Neural cell (in vitro differentiated cells): ENCODE measurements at regions not wholly inside any gene's neighbourhood (a gene's known extent, or its start where the extent isn't known, plus 50 kb on each side); places are given as distances from the start of the nearest gene placed in this dataset.
"Not testable (repeated sequence)": the region's sequence is repeated elsewhere in the genome, so short reads cannot be mapped to it uniquely, and the experiment has no call there.

Experiments
- H2AFZ ChIP-seq: fragments of 200-600, 300-800 bp; sonication (generic), shearing (Covaris generic); 2 replicates; pipeline ENCODE4 v1.6.0; 2014; ENCODE audit warnings: low read depth, mild to moderate bottlenecking, antibody characterized with exemption, low read length, moderate library complexity
- H3F3A ChIP-seq: fragments of 200-600 bp; shearing (Covaris generic); 2 replicates; pipeline ENCODE4 v1.6.1; 2016; ENCODE audit warnings: mild to moderate bottlenecking, moderate library complexity, mixed read lengths, antibody characterized with exemption, low read length; ENCODE audit not compliant: insufficient read depth, poor library complexity, severe bottlenecking
- H3K27ac ChIP-seq: fragments of 200-600, 300-800 bp; sonication (generic), shearing (Covaris generic); 2 replicates; pipeline ENCODE4 v1.5.1; 2014; ENCODE audit warnings: mild to moderate bottlenecking, low read length, moderate library complexity
- H3K27me3 ChIP-seq: fragments of 300-800, 200-600 bp; sonication (generic), shearing (Covaris generic); 2 replicates; pipeline ENCODE4 v1.6.0; 2014; ENCODE audit warnings: mild to moderate bottlenecking, low read depth, low read length, moderate library complexity; ENCODE audit not compliant: insufficient read depth
- H3K36me3 ChIP-seq: fragments of 300-800, 200-600 bp; sonication (generic), shearing (Covaris generic); 2 replicates; pipeline ENCODE4 v1.5.1; 2014; ENCODE audit warnings: mild to moderate bottlenecking, antibody characterized with exemption, low read length, moderate library complexity; ENCODE audit not compliant: insufficient read depth
- H3K4me2 ChIP-seq: fragments of 300-800, 200-600 bp; sonication (generic), shearing (Covaris generic); 2 replicates; pipeline ENCODE4 v1.6.0; 2014; ENCODE audit warnings: mild to moderate bottlenecking, low read length
- H3K4me3 ChIP-seq: fragments of 300-800, 200-600 bp; sonication (generic), shearing (Covaris generic); 2 replicates; pipeline ENCODE4 v1.5.1; 2014; ENCODE audit warnings: mild to moderate bottlenecking, low read length, moderate library complexity
- H3K79me2 ChIP-seq: fragments of 200-600 bp; shearing (Covaris generic); replicated peaks from 2 replicates; pipeline ENCODE4 v1.6.0; 2014; ENCODE audit warnings: mild to moderate bottlenecking, low read length, moderate library complexity; ENCODE audit not compliant: insufficient read depth
- H3K9ac ChIP-seq: fragments of 300-800, 200-600 bp; sonication (generic), shearing (Covaris generic); 2 replicates; pipeline ENCODE4 v1.6.1; 2016; ENCODE audit warnings: mild to moderate bottlenecking, low read length, mixed read lengths
- H3K9me2 ChIP-seq: fragments of 200-600 bp; shearing (Covaris generic); 2 replicates; pipeline ENCODE4 v1.6.1; 2016; ENCODE audit warnings: mild to moderate bottlenecking, low read length, mixed read lengths; ENCODE audit not compliant: insufficient read depth
- H3K9me3 ChIP-seq: fragments of 200-600, 300-800 bp; sonication (generic), shearing (Covaris generic); 2 replicates; pipeline ENCODE4 v1.6.1; 2016; ENCODE audit warnings: mild to moderate bottlenecking, mixed run types, low read length, moderate library complexity, mixed read lengths
- H4K20me1 ChIP-seq: fragments of 200-600 bp; shearing (Covaris generic); 2 replicates; pipeline ENCODE4 v1.6.1; 2016; ENCODE audit warnings: mild to moderate bottlenecking, mixed run types; ENCODE audit not compliant: insufficient read depth
- EP300 ChIP-seq: fragments of 450-650 bp; conservative IDR thresholded peaks from 2 replicates; pipeline ENCODE4 v1.6.1; 2014; ENCODE audit warnings: antibody characterized with exemption, mild to moderate bottlenecking, moderate library complexity; ENCODE audit not compliant: poor library complexity, severe bottlenecking
- EZH2 ChIP-seq: fragments of 200-600, 300-800 bp; shearing (Covaris generic), sonication (generic); IDR thresholded peaks from 2 replicates; pipeline ENCODE4 v1.6.1; 2014; ENCODE audit warnings: antibody characterized with exemption, low read length, borderline replicate concordance, mild to moderate bottlenecking; ENCODE audit not compliant: insufficient read depth, poor library complexity, severe bottlenecking
- MXI1 ChIP-seq: fragments of 450-650 bp; conservative IDR thresholded peaks from 2 replicates; pipeline ENCODE4 v1.6.1; 2014; ENCODE audit warnings: antibody characterized with exemption, mild to moderate bottlenecking; ENCODE audit not compliant: poor library complexity, severe bottlenecking
- POLR2AphosphoS5 ChIP-seq: IDR thresholded peaks from 2 replicates; pipeline ENCODE4 v1.6.1; 2012
- RAD21 ChIP-seq: fragments of 450-650 bp; conservative IDR thresholded peaks from 2 replicates; pipeline ENCODE4 v1.6.1; 2014; ENCODE audit warnings: antibody characterized with exemption, mild to moderate bottlenecking, moderate library complexity
- SMC3 ChIP-seq: fragments of 450-650 bp; conservative IDR thresholded peaks from 2 replicates; pipeline ENCODE4 v1.6.1; 2014; ENCODE audit warnings: antibody characterized with exemption, mild to moderate bottlenecking, moderate library complexity; ENCODE audit not compliant: poor library complexity
- TAF1 ChIP-seq: IDR thresholded peaks from 2 replicates; pipeline ENCODE4 v1.6.1; 2012; ENCODE audit warnings: low read depth
- TF ChIP-seq, protein P1 (sequence below): IDR thresholded peaks from 2 replicates; pipeline ENCODE4 v1.6.1; 2012; ENCODE audit warnings: borderline replicate concordance
- TF ChIP-seq, protein P2 (sequence below): fragments of 450-650 bp; IDR thresholded peaks from 2 replicates; pipeline ENCODE4 v1.5.1; 2014; ENCODE audit warnings: antibody characterized with exemption, mild to moderate bottlenecking, moderate library complexity; ENCODE audit not compliant: poor library complexity, severe bottlenecking

DNA sequence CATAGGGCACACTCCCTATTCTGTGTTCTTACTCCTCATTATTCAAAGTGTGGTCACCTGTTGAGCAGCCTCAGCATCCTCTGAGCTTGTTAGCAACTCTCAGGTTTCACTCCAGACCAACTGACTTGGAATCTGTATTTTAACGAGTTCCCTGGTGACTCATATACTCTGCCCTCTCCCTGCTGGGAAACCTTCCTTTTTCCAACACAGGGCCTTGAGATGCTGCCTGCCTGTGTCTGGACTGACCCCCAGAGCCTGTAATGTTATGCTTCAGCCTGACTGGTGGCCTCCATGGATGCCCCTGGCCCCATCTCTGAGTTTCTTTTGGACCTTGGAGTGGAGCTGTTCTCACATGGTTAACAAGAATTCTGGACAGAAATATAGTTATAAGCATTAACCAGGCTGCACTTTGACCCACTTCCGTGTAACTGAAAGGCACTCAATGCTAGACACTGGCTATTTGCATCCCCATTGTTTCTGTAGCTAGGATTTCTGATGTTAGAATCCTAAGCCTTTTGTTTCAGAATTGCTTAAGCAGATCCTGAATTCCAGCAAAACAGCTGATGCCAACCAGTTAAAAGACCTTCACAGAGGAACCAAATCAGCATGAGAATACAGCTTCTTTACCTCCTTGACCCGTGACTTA lies 262.6 kb downstream of the STIM2 start:
- Histone ChIP-seq H3K79me2 (no peaks in the 10 kb centered on the region), H3K36me3 (no peaks in the 10 kb centered on the region), H3K27me3 (no peaks in the 10 kb centered on the region), H3K9me2 (no peaks in the 10 kb centered on the region), H3K4me3 (no peak overlapping the region), H3K9ac (no peak overlapping the region), H3K4me2 (no peak overlapping the region), H2AFZ (no peak overlapping the region), H3K27ac (no peak overlapping the region), H4K20me1 (no peaks in the 10 kb centered on the region), H3K9me3 (no peaks in the 10 kb centered on the region), H3F3A (no peaks in the 10 kb centered on the region)
- TF ChIP-seq, protein P1, sequence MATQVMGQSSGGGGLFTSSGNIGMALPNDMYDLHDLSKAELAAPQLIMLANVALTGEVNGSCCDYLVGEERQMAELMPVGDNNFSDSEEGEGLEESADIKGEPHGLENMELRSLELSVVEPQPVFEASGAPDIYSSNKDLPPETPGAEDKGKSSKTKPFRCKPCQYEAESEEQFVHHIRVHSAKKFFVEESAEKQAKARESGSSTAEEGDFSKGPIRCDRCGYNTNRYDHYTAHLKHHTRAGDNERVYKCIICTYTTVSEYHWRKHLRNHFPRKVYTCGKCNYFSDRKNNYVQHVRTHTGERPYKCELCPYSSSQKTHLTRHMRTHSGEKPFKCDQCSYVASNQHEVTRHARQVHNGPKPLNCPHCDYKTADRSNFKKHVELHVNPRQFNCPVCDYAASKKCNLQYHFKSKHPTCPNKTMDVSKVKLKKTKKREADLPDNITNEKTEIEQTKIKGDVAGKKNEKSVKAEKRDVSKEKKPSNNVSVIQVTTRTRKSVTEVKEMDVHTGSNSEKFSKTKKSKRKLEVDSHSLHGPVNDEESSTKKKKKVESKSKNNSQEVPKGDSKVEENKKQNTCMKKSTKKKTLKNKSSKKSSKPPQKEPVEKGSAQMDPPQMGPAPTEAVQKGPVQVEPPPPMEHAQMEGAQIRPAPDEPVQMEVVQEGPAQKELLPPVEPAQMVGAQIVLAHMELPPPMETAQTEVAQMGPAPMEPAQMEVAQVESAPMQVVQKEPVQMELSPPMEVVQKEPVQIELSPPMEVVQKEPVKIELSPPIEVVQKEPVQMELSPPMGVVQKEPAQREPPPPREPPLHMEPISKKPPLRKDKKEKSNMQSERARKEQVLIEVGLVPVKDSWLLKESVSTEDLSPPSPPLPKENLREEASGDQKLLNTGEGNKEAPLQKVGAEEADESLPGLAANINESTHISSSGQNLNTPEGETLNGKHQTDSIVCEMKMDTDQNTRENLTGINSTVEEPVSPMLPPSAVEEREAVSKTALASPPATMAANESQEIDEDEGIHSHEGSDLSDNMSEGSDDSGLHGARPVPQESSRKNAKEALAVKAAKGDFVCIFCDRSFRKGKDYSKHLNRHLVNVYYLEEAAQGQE: no peak
- no peak for TF ChIP-seq POLR2AphosphoS5
- TF ChIP-seq SMC3: no peak
- no peak for TF ChIP-seq EZH2
- no peak for TF ChIP-seq MXI1
- TF ChIP-seq TAF1: no peak
- TF ChIP-seq, protein P2, sequence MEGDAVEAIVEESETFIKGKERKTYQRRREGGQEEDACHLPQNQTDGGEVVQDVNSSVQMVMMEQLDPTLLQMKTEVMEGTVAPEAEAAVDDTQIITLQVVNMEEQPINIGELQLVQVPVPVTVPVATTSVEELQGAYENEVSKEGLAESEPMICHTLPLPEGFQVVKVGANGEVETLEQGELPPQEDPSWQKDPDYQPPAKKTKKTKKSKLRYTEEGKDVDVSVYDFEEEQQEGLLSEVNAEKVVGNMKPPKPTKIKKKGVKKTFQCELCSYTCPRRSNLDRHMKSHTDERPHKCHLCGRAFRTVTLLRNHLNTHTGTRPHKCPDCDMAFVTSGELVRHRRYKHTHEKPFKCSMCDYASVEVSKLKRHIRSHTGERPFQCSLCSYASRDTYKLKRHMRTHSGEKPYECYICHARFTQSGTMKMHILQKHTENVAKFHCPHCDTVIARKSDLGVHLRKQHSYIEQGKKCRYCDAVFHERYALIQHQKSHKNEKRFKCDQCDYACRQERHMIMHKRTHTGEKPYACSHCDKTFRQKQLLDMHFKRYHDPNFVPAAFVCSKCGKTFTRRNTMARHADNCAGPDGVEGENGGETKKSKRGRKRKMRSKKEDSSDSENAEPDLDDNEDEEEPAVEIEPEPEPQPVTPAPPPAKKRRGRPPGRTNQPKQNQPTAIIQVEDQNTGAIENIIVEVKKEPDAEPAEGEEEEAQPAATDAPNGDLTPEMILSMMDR: no peak
- no peak for TF ChIP-seq EP300
- no peak for TF ChIP-seq RAD21

DNA sequence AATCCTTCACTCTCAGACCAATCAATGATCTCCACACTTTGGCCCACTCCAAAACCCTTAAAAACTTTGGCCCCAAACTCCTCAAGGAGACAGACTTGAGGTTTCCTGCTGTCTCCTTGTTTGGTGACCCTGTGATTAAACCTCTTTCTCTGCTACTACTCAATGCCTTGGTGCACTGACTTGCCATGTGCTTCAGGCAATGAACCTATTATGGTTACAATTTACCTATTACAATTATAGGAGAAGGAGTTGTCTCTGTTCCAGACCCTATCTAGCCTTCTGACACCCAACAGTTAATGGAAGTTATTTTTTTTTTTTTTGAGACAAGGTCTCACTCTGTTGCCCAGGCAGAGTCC lies 263.1 kb downstream of the STIM2 start:
- no peak overlapping the region for H3K4me3 ChIP-seq
- no peak overlapping the region for H3K27ac ChIP-seq
- no peak overlapping the region for H2AFZ ChIP-seq
- no peaks in the 10 kb centered on the region for H3F3A ChIP-seq
- no peaks in the 10 kb centered on the region for H4K20me1 ChIP-seq
- no peaks in the 10 kb centered on the region for H3K79me2 ChIP-seq
- H3K36me3 ChIP-seq: no peaks in the 10 kb centered on the region
- H3K9ac ChIP-seq: no peak overlapping the region
- H3K9me3 ChIP-seq: no peaks in the 10 kb centered on the region
- no peaks in the 10 kb centered on the region for H3K27me3 ChIP-seq
- TF ChIP-seq EZH2 (no peak), MXI1 (no peak), EP300 (no peak), SMC3 (no peak), TAF1 (no peak), RAD21 (no peak)
- TF ChIP-seq, protein P1: no peak
- TF ChIP-seq, protein P2: no peak
- no peak overlapping the region for H3K4me2 ChIP-seq
- H3K9me2 ChIP-seq: no peaks in the 10 kb centered on the region

DNA sequence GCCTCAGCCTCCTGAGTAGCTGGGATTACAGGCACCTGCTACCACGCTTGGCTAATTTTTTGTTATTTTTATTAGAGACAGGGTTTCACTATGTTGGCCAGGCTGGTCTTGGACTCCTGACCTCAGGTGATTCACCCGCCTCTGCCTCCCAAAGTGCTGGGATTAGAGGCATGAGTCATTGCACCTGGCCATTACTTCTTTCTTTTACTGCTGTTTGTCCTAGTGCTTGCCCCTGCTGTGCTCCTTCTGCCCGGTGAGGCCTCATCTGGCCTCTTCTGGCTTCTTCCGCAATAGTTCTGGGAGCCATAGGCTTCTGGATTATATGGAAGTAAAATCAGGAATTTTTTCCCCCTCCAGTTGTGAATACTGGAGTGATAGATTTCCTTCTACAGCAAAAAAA lies 266.3 kb downstream of the STIM2 start:
- not testable (repeated sequence) for H3K9me3 ChIP-seq, H3K27me3 ChIP-seq, H3F3A ChIP-seq, H3K79me2 ChIP-seq, H4K20me1 ChIP-seq, H3K27ac ChIP-seq, H3K9me2 ChIP-seq, H3K4me2 ChIP-seq, H3K4me3 ChIP-seq, H3K36me3 ChIP-seq, H3K9ac ChIP-seq, H2AFZ ChIP-seq
